ENCODE measurements at regions not wholly inside any gene's neighbourhood (a gene's known extent, or its start where the extent isn't known, plus 50 kb on each side); places are given as distances from the start of the nearest gene placed in this dataset.

DNA sequence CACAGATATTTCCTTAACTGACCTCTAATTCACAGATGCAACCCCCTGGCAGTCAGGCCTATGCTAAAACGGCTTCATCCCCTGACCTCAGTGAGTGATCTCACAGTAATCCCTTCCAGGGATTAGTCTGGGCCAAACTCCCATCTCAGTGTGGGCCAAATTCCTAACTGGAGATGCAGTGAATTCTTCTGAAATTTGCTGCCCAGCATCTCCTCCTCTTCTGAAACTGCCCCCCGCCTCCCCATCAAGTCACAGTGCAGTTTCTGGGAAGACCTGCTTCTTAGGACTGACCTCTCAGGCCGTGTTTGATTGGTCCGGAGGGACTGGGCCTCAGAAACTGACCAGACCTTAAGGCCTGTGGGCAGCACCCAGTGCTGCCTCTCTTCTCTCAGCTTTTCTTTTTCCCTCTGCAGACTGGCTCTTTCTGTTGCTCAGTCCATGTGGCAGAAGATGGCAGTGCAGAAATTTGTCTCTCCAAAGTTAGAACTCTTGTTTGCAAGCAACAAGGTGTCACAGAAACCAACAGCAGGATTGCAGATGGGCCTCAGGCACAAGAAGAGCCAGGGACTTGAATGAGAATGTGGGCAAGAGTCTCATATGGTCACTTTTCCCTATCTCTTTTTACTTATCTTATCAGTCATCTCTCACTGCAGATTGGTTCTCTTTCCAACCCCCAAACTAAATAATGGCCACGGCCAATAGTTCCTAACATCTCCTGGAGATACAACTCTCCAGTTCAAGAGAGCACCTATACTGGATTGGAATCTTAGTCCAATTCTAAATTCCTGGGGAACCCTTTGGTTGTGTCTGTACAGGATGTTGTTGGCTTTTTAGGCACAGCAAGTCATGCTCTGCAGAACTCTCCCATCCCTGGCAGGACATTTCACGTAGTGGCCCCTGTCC lies 95.5 kb upstream of the RALGPS2 start:
- Histone ChIP-seq H3K4me1 (replicated peaks; ENCODE audit: insufficient read depth) (0 out of 2 replicates have a peak, but pooled peaks cover 13% of the 10 kb centered on the region), H3K79me2 (ENCODE audit: low read depth) (no peaks in the 10 kb centered on the region), H3K27me3 (ENCODE audit: insufficient read depth, low read depth) (no peaks in the 10 kb centered on the region), H3K9me3 (ENCODE audit: insufficient read depth, low read depth) (no peaks in the 10 kb centered on the region), H3F3A (ENCODE audit: insufficient read depth, low read depth) (peaks cover 9% of the 10 kb centered on the region; the same call in 1 of the 2 replicates), H3K36me3 (ENCODE audit: low read depth) (no peaks in the 10 kb centered on the region), H3K9me2 (ENCODE audit: insufficient read depth) (no peaks in the 10 kb centered on the region), H3K4me2 (no peak overlapping the region), H3K4me3 (no peak overlapping the region), H3K27ac (no peak overlapping the region), H2AFZ (no peak overlapping the region), H4K20me1 (ENCODE audit: insufficient read depth) (no peaks in the 10 kb centered on the region)
- DNase-seq = no peak
- intact Hi-C loops (cut with micrococcal nuclease; ENCODE audit: unreplicated experiment) = no loop called here
- no TSS peak for BruUV-seq (replicated peaks)
- ChIA-PET CTCF (no interaction called here), POLR2A (ENCODE audit: unreplicated experiment) (interaction anchor here (0.7 kb wide), 1 partner anchor 227 kb away, joined by 3 read pairs; no protein-coding TSS in a partner anchor)
- TF ChIP-seq, protein P1, sequence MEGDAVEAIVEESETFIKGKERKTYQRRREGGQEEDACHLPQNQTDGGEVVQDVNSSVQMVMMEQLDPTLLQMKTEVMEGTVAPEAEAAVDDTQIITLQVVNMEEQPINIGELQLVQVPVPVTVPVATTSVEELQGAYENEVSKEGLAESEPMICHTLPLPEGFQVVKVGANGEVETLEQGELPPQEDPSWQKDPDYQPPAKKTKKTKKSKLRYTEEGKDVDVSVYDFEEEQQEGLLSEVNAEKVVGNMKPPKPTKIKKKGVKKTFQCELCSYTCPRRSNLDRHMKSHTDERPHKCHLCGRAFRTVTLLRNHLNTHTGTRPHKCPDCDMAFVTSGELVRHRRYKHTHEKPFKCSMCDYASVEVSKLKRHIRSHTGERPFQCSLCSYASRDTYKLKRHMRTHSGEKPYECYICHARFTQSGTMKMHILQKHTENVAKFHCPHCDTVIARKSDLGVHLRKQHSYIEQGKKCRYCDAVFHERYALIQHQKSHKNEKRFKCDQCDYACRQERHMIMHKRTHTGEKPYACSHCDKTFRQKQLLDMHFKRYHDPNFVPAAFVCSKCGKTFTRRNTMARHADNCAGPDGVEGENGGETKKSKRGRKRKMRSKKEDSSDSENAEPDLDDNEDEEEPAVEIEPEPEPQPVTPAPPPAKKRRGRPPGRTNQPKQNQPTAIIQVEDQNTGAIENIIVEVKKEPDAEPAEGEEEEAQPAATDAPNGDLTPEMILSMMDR (conservative IDR thresholded peaks at IDR 0.05) = no peak
- TF ChIP-seq EZH2 (IDR thresholded peaks at IDR 0.05; ENCODE audit: low read depth) = no peak

DNA sequence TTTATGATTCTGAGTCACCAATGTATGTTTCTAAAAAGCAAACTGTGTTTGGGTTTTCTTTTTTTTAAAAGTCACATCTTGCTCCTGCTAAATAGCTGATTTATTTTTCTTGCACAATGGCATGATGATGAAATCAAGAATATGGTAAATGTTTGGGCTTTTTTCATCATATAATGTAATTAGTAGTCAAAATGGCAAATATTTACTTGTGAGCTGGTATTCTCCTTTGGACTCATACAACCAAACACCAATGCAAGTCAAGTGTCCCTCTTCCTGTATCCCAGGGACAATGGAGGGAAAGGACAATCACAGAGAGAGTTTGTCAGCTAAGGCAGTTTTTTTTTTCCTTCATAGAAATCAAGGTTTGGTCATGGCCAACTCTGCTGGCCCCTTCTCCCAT lies 94.6 kb upstream of the RALGPS2 start:
- BruUV-seq (replicated peaks) = no TSS peak
- DNase-seq = no peak
- Histone ChIP-seq H3K9me3 (ENCODE audit: insufficient read depth, low read depth) (no peaks in the 10 kb centered on the region), H3K4me3 (no peak overlapping the region), H3K4me2 (no peak overlapping the region), H2AFZ (no peak overlapping the region), H3K27me3 (ENCODE audit: insufficient read depth, low read depth) (no peaks in the 10 kb centered on the region), H3K36me3 (ENCODE audit: low read depth) (no peaks in the 10 kb centered on the region), H3K27ac (no peak overlapping the region), H3F3A (ENCODE audit: insufficient read depth, low read depth) (peaks cover 9% of the 10 kb centered on the region; the same call in 1 of the 2 replicates), H3K79me2 (ENCODE audit: low read depth) (no peaks in the 10 kb centered on the region), H4K20me1 (ENCODE audit: insufficient read depth) (no peaks in the 10 kb centered on the region), H3K9me2 (ENCODE audit: insufficient read depth) (no peaks in the 10 kb centered on the region), H3K4me1 (replicated peaks; ENCODE audit: insufficient read depth) (0 out of 2 replicates have a peak, but pooled peaks cover 13% of the 10 kb centered on the region)
- TF ChIP-seq, protein P1 (conservative IDR thresholded peaks at IDR 0.05) = no peak
- TF ChIP-seq EZH2 (IDR thresholded peaks at IDR 0.05; ENCODE audit: low read depth) = no peak
- POLR2A ChIA-PET (ENCODE audit: unreplicated experiment) = no interaction called here
- CTCF ChIA-PET = no interaction called here
- intact Hi-C loops (cut with micrococcal nuclease; ENCODE audit: unreplicated experiment) = no loop called here

DNA sequence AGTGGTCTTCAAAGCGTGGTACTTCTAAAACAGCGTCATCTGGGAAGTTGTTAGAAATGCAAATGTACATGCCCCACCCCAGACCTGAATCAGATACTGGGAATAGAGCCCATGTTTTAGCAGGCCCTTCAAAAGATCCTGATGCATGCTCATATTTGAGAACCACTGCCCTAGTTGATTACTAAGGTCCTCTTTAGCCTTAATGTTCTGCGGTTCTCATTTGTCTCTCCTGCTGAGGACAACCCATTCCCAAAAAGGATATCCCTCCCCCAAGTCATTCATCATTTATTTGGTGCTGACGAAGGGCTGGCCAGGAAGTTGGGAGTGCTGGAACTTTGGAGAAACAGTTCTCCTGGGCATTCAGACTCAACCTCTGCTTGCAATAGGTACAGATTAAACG lies 92.4 kb upstream of the RALGPS2 start:
- 0 out of 2 replicates have a peak, but pooled peaks cover 13% of the 10 kb centered on the region for H3K4me1 ChIP-seq (replicated peaks; ENCODE audit: insufficient read depth)
- CTCF ChIA-PET = interaction anchor here (0.5 kb wide), 1 partner anchor 37 kb away, joined by 3 read pairs; no protein-coding TSS in a partner anchor
- H3K4me2 ChIP-seq = no peak overlapping the region
- no peak overlapping the region for H2AFZ ChIP-seq
- H3K9me3 ChIP-seq (ENCODE audit: insufficient read depth, low read depth) = no peaks in the 10 kb centered on the region
- POLR2A ChIA-PET (ENCODE audit: unreplicated experiment) = interaction anchor here (0.7 kb wide), 3 partner anchors 10 to 52 kb away, joined by 3 to 12 read pairs (median 5); no protein-coding TSS in a partner anchor
- H3K79me2 ChIP-seq (ENCODE audit: low read depth) = no peaks in the 10 kb centered on the region
- peaks cover 9% of the 10 kb centered on the region; the same call in 1 of the 2 replicates for H3F3A ChIP-seq (ENCODE audit: insufficient read depth, low read depth)
- H3K27me3 ChIP-seq (ENCODE audit: insufficient read depth, low read depth) = no peaks in the 10 kb centered on the region
- 0 out of 2 replicates have a peak overlapping the region, but pooled peaks have one; percentile 18 for H3K27ac ChIP-seq
- intact Hi-C loops (cut with micrococcal nuclease; ENCODE audit: unreplicated experiment) = no loop called here
- no peaks in the 10 kb centered on the region for H3K9me2 ChIP-seq (ENCODE audit: insufficient read depth)
- DNase-seq = no peak
- H3K36me3 ChIP-seq (ENCODE audit: low read depth) = no peaks in the 10 kb centered on the region
- BruUV-seq (replicated peaks) = no TSS peak
- TF ChIP-seq, protein P1 (conservative IDR thresholded peaks at IDR 0.05) = no peak
- no peak for TF ChIP-seq EZH2 (IDR thresholded peaks at IDR 0.05; ENCODE audit: low read depth)
- no peaks in the 10 kb centered on the region for H4K20me1 ChIP-seq (ENCODE audit: insufficient read depth)
- no peak overlapping the region for H3K4me3 ChIP-seq

Data from PC-9 (cell line).